Erythroblast (primary cell): ENCODE measurements at regions not wholly inside any gene's neighbourhood (a gene's known extent, or its start where the extent isn't known, plus 50 kb on each side); places are given as distances from the start of the nearest gene placed in this dataset.

ENCODE experiments used
- GATA1 ChIP-seq: IDR thresholded peaks from 2 replicates; pipeline ENCODE4 v1.6.1; 2011; ENCODE audit warnings: low read depth, mild to moderate bottlenecking, control low read depth, low read length, moderate library complexity
- POLR2A ChIP-seq: IDR thresholded peaks from 2 replicates; pipeline ENCODE4 v1.6.1; 2011; ENCODE audit warnings: mild to moderate bottlenecking, low read length

DNA sequence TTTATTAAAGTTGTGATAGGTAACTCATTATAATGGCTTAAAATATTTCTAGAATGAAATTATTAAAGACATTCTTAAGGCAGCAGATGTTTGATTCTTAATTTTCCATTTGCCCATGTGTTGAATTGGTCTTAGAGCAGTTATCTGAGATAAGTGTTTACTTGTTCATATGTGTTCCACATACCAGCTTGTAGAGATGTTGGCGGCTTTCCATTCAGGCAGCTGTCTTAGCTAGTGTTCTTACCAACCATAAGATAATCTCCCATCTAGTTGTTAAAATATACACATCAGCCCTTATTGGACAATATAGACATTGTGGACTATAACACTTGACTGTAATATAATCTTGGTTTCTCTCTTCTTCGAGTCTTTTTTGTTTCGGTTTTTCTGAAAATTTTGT is 1372.9 kb upstream of the ADGRL2 start:
- TF ChIP-seq POLR2A, result no peak
- TF ChIP-seq GATA1, result no peak
